NCI-H82 (cell line): ENCODE measurements at regions not wholly inside any gene's neighbourhood (a gene's known extent, or its start where the extent isn't known, plus 50 kb on each side); places are given as distances from the start of the nearest gene placed in this dataset.
A peak's percentile ranks its signal among the peaks of the same experiment; 100 is the strongest.
"Not testable (repeated sequence)": the region's sequence is repeated elsewhere in the genome, so short reads cannot be mapped to it uniquely, and the experiment has no call there.

Experiments used
- DNase-seq: peaks from one replicate; lab custom pipeline; 2025; lab: John Stamatoyannopoulos, UW

DNA sequence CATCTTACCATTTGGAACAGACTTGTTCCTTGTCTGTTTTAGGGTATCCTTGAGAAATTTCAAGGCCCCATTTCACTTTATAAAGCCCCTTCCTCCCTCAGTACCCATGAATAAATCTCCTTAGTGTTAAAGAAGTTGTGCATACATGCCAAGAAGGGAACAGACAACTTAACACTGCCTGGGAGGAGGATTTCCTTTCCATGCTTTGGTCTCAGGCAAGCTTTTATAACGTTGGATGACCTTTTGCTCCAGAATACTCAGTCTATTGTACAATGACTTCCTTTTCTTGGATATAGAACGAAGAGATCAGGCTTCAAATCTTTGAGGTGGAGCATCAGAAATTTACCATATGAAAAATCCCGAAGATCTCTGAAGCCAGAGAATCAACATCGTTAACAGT, 551.4 kb downstream of the PRKD1 start:
- DNase-seq = no peak

- DNase-seq = no peak
Observed at GRCh38 chr14:29380826-29381225, 546.8 kb downstream of the PRKD1 start.

- DNase-seq = no peak
Observed at GRCh38 chr14:29388571-29388970, 539.1 kb downstream of the PRKD1 start.

DNA sequence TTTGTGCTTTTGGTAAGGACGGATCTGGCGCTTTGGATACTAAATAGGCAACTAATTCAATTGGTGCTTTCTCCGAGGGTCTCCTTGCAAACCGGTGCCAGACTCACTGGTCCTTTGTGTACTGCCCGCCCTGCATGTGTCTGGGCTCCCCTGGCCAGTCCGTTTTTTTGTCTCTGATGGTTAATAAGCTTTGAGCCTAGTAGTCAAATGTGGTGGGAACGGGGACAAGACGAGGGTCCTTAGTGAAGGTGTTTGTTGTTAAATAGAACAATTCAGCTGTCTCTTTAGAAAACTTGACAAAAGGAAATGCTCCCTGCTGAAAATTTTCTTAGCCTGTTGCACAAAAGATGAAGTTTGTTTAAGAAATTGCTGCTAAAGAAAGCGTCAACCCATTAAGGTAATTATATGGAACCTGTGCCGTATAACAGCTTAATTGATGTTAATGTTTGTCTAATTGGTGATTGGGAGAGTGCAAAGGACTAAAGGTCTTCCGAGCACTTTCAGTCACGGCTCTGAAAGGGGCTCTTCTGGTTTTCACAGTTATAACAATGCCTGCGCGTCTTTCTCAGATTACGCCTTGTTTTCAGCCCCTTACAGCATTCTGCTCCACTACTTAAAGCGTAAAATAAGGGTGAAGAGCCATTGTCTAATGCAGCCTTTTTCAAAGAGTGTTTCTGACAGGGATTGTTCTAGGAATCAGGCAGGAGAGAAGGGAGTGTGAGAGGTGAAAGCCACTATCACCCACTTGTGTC, 537.4 kb downstream of the PRKD1 start:
- no peak for DNase-seq

- no peak for DNase-seq
Observed at GRCh38 chr14:29391231-29391630, 536.4 kb downstream of the PRKD1 start.

GRCh38 chr14:29391801-29392200, 535.8 kb downstream of the PRKD1 start:
- DNase-seq = no peak

DNA sequence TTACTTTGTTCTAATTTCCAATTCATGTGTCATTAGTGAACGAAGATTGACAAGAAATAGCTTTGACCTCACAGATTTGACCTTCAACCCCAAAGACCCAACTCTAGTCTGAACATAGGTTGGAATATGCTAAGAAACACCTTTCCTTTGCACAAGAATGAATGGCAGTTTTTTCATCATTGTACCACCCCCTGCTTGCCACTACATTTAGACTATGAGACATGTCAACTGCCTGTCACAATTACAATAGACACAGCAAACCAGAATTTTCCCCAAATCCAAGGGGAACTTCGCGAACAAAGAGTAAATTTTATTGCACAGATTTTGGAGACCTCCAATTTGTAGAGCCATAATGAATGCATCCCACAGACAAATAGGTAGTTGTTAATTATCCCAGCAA, 535.4 kb downstream of the PRKD1 start:
- no peak for DNase-seq

- DNase-seq = no peak
Observed at GRCh38 chr14:29403091-29403490, 524.6 kb downstream of the PRKD1 start.

DNA sequence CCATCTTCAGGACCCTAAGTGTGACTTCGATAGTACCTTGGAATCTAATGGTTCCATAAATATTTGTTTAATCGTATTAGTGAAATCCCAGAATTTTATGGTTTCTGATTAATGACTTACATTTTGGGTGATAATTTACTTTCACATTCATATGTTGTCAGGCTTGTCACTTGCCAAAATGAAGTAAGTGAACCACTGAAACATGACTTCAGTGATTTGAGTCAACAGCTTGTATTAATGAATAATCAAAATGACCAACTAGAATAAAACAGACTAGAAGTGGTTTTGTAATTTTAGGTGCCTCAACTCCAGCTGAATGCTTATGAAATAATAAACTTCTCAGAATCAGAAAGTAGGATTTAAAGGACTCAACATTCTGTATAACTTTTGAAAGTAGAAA, 517.1 kb downstream of the PRKD1 start:
- DNase-seq = no peak

DNA sequence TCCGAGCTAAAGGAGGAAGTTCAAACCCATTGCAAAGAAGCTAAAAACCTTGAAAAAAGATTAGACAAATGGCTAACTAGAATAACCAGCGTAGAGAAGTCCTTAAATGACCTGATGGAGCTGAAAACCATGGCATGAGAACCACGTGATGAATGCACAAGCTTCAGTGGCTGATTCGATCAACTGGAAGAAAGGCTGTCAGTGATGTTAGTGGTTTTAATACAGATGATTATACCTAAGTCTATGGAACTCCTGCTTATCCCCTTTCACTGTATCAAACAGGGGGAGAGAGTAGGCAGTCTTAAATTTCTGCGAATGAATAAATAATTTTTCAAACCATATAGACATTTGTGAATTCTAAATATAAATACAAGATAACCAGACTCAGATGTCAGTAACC, 512.7 kb downstream of the PRKD1 start:
- not testable (repeated sequence) for DNase-seq

GRCh38 chr14:29419736-29420135, 507.9 kb downstream of the PRKD1 start:
- DNase-seq = no peak

DNA sequence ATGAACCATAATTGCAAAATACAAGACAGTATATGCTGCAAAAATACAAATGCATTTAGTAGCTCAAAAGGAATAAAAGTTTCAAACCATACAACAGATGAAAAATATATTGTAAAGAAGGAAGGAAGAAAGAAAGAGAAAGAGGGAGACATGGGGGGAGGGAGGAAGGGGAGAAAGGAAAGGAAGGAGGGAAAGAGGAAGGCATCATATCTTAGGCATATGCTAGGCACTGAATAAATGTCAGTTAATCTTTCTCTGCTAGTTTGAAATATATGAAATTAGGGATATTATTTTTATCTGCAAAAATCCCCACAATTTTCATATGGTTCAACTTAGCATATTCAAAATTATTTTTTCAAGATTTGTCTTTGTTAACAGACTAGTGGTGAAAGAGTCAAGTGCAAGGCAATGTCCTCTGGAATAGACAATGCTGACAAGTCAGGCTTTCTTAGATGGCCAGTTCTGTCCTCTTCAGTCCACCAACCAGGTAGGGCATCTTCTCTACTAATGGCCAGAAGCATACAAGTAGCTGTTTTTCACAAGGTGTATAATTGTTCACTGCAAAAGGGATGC, 506.4 kb downstream of the PRKD1 start:
- DNase-seq = peak; percentile 2

DNA sequence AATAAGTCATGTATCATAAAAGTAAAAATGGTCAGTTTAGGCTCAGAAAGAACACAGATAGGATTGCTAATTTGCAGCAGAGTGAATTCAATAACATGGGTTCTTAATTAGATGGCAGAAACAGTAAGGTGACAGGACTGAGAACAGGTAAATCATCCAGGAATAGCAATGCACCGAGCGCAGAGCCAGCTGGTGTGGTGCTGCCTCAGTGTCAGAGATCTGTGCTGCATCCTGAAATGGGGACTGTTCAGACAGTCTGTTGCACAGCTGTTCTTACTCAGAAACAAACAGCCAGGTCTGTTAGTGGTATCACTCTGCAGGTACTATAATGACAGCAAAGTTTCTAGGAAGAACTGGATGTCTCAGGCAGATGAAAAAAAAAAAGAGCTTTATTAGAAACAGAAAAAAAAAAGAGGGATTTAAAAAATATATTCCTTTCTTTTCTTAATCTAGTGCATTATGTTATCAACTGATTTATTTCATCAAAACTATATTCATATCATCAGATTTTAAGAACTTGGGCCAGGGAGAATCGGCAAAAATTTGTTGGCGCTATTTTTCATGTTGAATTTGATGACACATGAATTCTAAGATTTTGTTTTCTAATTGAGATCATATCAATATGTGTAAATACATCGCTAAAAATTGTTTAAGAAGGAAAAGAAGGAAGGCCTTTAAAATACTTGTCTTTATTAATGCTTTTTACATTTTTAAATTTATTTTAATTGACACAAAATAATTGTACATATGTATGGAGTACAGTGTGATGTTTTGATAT, 501.8 kb downstream of the PRKD1 start:
- DNase-seq = peak; percentile 39

GRCh38 chr14:29442696-29443095, 485.0 kb downstream of the PRKD1 start:
- DNase-seq = no peak

DNA sequence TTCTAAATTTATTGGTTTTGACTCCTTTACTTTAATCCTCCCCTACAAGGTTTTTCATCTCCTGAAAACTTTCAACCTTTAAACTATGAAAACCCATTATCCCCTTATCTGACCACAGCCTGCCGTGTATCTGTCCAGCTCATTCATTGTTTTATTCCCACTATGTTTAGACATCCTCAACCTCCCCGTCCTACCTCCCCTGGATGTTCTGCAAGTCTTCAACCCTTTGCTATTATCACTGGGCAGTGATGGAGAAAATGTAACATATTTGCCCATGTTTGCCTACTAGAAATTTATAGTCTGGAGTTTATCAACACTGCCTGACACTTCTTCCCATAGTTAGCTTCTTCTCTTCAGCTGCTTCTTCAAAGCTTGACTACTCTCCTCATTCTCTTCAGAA, 483.4 kb downstream of the PRKD1 start:
- no peak for DNase-seq

DNA sequence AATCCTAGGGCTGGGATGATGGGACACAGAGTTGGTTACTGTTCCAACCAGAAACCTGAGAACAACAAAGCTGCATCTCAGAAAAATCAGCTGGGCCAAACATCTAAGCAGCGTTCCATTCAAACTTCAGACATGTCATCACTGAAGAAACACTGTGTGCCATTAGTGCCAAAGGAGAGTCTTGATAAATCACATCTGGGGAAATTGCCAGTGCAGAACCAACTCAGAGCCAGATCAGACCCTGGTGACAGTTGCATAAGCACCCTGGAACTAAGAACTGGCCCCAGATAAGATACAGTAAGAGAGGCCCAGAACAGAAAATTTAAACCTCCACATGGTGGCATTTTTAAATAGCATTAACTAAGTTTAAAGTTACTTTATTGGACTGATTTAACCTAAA, 482.8 kb downstream of the PRKD1 start:
- DNase-seq = no peak

- DNase-seq = peak; percentile 83
Observed at GRCh38 chr14:29446971-29447370, 480.7 kb downstream of the PRKD1 start.

DNA sequence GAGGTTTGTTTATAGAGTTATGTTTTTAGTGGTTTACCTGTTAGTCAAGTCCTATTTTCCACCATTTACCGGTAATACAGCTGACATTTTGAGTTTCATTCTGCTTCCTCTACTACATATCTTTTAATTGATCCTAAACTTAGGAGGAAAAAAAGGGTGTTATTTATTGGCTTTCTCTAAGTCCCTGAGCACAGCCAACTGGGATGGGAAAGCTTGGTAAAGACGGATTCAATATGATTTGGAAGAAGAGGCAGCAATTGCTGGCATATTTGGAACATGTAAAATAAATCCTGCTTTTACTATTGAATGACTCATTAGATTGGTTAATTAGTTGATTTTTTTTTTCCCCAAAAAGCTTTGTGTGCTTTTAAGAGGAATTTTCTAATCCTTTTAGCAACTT, 475.7 kb downstream of the PRKD1 start:
- no peak for DNase-seq

DNA sequence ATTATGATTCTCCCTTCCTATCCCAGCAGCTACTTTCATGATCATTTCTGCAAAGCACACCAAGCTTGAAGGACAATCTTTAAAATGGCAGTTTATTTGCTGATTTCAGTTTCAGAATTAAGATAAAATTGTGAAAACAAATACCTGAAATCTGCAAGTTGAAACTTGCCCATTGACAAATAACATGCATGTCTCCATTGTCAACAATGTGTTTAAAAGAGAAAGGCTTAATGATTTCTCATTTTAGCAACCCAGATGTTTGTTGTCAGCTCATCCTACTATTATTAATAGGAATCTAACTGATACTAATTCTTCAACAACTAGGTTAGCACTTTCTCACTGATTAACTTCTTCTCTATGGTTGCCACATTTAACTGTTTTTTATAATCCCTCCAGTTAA, 474.6 kb downstream of the PRKD1 start:
- DNase-seq = no peak

DNA sequence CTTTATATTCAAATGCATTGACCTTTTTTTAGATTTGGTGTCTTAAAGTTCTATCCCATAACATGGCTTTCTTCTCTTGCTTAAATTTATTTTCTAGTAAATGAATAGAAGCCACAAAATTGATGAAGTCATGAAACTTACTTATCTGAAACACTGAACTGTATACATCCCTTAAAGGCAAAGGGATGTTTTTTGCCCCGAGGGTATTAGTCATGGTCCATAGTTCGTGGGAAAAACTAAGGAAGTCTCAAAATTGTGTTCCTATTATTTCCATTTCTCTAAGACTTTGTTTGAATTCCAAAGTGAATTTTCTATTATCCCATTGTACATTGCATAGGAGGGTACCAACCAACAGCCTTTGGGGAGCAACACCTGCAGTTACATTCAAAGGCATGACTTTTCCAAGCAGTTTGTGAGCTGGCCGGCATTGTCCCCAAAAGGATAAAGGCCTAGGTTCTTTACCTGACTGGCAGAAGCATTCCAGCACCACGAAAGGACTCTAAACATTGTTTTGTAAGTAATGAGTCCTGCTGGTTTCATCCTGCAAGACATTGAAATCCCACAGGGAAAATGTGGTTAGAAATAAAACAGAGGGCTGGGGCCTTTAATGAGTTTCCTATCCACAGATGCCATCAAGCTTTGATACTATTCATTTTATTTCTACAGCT, 473.5 kb downstream of the PRKD1 start:
- no peak for DNase-seq

DNA sequence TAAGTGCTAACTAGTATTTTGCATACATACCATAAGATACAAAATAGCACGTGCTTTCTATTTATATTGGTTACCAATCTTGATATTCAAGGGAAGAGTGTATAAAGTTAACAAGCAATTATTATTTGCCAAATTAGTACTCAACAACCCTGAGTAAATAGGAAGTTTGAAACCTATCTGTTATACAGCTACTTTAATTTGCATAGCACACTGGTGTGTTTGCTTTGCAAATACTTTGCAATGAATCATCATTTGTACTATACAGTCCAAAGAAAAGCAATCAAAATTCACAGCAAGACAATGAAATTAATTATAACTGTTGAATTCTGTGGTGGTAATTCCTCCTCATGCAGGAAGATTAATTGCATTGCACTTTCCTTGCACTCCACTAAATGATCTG, 469.1 kb downstream of the PRKD1 start:
- no peak for DNase-seq

- DNase-seq = no peak
Observed at GRCh38 chr14:29459531-29459930, 468.1 kb downstream of the PRKD1 start.
